ENCODE measurements at regions not wholly inside any gene's neighbourhood (a gene's known extent, or its start where the extent isn't known, plus 50 kb on each side); places are given as distances from the start of the nearest gene placed in this dataset.

GRCh38 chr10:33126742-33127141 lies 168.7 kb upstream of the ITGB1 start:
- in situ Hi-C loops (cut with HindIII; ENCODE audit: low pct_unique_long_range_greater_than_20kb, low sequenced_read_pairs): no loop called here
- DNase-seq (ENCODE audit: low read depth): no peak

- in situ Hi-C loops (cut with HindIII; ENCODE audit: low pct_unique_long_range_greater_than_20kb, low sequenced_read_pairs): no loop called here
- DNase-seq (ENCODE audit: low read depth): no peak
Observed at GRCh38 chr10:33125522-33126517, 167.8 kb upstream of the ITGB1 start.

DNA sequence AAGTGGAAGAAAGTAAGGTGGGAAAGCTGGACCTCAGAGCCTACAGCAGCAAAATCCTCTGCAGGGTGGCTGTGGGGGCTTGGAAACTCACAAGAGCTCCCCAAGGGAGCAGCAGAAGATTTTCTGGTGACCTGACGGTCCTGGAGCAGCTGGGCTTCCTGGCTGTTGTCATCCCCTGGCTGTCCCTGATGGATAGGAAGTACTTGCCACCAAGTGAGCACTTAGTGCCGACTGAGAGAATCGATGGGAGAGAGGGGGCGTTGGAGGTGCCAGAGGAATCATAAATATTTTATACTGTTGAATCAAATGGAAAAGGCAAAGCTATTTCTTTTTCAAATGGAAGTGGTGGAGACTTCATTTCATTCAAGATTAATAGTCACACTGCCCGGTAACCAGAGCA lies 167.1 kb upstream of the ITGB1 start:
- in situ Hi-C loops (cut with HindIII; ENCODE audit: low pct_unique_long_range_greater_than_20kb, low sequenced_read_pairs): no loop called here
- DNase-seq (ENCODE audit: low read depth): no peak

DNA sequence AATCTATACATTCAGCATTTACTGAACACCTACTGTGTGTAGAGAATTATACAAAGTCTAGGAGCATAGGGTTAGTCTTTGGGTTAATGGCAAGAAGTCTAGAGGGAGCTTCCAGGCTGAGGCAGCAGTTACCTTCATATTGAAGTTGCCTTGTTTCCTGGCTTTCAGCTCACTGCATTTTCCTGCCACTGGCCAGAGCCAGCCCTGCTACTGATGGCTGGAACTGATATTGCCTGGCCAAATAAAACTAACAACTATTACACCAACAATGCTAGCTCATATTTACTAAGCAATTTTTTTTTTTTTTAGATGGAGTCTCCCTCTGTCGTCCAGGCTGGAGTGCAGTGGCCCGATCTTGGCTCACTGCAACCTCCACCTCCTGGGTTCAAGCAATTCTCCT lies 165.7 kb upstream of the ITGB1 start:
- DNase-seq (ENCODE audit: low read depth): no peak
- in situ Hi-C loops (cut with HindIII; ENCODE audit: low pct_unique_long_range_greater_than_20kb, low sequenced_read_pairs): no loop called here

DNA sequence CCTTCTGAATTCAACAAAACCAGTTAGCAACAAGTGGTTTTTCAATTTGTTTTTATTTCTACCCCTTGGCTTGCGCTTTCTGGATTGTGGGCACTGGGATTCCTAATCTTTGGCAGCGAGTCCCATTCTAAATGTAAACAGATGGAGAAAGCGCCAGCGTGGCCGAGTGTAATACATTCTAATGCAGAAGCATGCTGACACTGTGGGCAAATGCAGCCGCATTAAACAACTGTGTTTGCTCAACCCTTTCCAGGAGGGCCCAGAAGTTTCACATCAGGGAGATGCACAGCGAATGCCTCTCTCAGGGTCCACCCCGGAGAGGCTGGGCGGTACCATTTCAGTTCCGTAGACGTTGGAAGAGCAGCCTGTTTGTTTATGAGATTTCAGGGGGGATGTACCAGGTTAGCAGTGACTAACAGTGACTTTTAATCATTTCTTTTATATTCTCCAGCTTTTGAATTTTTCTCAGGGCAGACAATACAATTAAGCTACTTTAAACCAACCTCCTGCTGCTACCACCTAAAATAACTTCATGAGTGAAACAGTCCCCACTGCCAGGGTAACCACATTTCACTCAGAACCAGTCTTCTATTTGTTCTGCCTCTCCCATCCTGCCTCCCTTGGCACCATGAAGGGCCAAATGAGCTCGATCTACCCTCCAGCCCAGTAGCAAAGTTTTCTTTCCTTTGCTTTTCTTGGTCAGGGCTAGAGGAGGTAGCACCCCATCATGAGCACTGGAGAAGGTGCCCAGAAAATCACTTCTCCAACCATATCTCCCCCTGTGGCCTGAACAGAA lies 164.2 kb upstream of the ITGB1 start:
- DNase-seq (ENCODE audit: low read depth): no peak
- in situ Hi-C loops (cut with HindIII; ENCODE audit: low pct_unique_long_range_greater_than_20kb, low sequenced_read_pairs): no loop called here

- no peak for DNase-seq (ENCODE audit: low read depth)
- in situ Hi-C loops (cut with HindIII; ENCODE audit: low pct_unique_long_range_greater_than_20kb, low sequenced_read_pairs): no loop called here
Observed at GRCh38 chr10:33120700-33121099, 162.7 kb upstream of the ITGB1 start.

- DNase-seq (ENCODE audit: low read depth): no peak
- in situ Hi-C loops (cut with HindIII; ENCODE audit: low pct_unique_long_range_greater_than_20kb, low sequenced_read_pairs): no loop called here
Observed at GRCh38 chr10:33120275-33120674, 162.2 kb upstream of the ITGB1 start.

- DNase-seq (ENCODE audit: low read depth): no peak
- in situ Hi-C loops (cut with HindIII; ENCODE audit: low pct_unique_long_range_greater_than_20kb, low sequenced_read_pairs): no loop called here
Observed at GRCh38 chr10:33117816-33118215, 159.8 kb upstream of the ITGB1 start.

GRCh38 chr10:33117230-33117629 lies 159.2 kb upstream of the ITGB1 start:
- in situ Hi-C loops (cut with HindIII; ENCODE audit: low pct_unique_long_range_greater_than_20kb, low sequenced_read_pairs): no loop called here
- DNase-seq (ENCODE audit: low read depth): no peak

DNA sequence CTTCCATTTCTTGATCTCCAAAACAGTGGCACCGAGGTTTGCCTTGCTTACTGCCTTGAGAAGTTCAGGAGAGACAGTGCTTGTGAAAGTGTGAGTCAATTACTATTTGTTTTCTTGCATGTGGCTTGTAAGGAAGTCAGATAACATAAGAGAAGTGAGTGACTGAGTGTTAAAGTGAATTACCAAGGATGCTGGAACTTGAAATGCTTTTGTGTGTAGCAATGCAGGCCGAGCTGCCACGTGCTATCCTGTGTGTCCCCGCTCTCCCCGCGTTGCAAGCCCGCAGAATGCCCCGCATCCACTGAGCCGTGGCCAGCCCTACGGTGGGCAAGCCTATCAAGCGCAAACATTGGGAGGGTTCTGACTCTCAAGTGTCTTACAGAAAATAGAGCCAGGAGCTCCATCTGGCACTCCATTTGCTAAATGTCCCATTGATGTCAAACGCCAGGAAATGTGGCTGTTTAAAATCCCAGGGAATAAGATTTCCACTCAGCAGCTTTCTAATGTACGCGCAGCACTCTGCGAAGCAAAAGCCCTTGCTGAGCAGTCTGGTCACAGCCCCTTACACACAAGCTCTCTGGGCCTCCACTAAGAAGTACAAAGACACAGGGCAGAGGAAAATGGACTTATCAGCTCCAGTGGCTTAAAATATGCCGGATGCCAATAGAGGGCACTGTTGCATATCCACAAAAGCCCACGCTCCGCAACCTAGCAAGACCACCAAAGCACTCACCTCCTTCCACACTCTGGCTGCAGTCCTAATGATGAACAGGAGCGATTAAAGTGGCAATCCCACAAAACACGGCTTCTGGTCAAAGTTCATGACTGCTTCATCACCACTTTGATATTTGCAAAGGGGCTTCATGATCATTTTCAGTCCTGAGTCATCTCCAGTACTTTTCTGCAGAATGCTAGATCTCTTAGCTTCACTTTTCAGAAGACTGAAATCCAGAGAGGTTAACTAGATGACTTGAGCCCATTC lies 158.0 kb upstream of the ITGB1 start:
- DNase-seq (ENCODE audit: low read depth): peak; percentile 63
- in situ Hi-C loops (cut with HindIII; ENCODE audit: low pct_unique_long_range_greater_than_20kb, low sequenced_read_pairs): no loop called here

GRCh38 chr10:33114451-33114952 lies 156.5 kb upstream of the ITGB1 start:
- no peak for DNase-seq (ENCODE audit: low read depth)
- in situ Hi-C loops (cut with HindIII; ENCODE audit: low pct_unique_long_range_greater_than_20kb, low sequenced_read_pairs): no loop called here

- in situ Hi-C loops (cut with HindIII; ENCODE audit: low pct_unique_long_range_greater_than_20kb, low sequenced_read_pairs): no loop called here
- DNase-seq (ENCODE audit: low read depth): no peak
Observed at GRCh38 chr10:33113466-33113865, 155.4 kb upstream of the ITGB1 start.

GRCh38 chr10:33112831-33113455 lies 154.9 kb upstream of the ITGB1 start:
- in situ Hi-C loops (cut with HindIII; ENCODE audit: low pct_unique_long_range_greater_than_20kb, low sequenced_read_pairs): no loop called here
- DNase-seq (ENCODE audit: low read depth): no peak

DNA sequence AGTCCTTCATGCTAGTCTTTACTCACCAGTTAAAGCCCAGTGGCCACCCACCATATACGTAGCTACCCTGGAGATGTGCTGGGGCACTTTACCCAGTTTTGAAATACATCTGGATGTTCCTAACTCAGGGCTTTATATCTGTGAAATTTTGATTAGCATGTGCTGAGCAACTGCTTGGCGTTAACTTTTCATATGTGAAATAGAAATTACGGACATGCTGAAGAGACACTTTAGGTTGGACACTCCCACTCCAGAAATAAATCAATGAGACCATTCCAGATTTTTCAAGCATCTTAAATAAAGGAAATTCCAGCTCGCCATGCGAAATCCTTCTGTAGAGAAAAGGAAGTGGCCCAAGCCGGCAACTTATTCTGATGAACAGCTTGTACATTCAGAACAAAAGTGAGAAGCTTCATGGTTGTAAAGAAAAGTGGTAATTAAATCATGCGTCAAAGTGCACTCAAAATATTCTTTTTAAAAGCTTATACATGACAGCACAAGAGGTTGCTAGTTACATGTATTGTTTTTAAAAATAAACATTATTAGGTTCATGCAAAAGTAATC lies 153.5 kb upstream of the ITGB1 start:
- in situ Hi-C loops (cut with HindIII; ENCODE audit: low pct_unique_long_range_greater_than_20kb, low sequenced_read_pairs): no loop called here
- DNase-seq (ENCODE audit: low read depth): no peak

- in situ Hi-C loops (cut with HindIII; ENCODE audit: low pct_unique_long_range_greater_than_20kb, low sequenced_read_pairs): no loop called here
- no peak for DNase-seq (ENCODE audit: low read depth)
Observed at GRCh38 chr10:33109788-33110469, 151.9 kb upstream of the ITGB1 start.

DNA sequence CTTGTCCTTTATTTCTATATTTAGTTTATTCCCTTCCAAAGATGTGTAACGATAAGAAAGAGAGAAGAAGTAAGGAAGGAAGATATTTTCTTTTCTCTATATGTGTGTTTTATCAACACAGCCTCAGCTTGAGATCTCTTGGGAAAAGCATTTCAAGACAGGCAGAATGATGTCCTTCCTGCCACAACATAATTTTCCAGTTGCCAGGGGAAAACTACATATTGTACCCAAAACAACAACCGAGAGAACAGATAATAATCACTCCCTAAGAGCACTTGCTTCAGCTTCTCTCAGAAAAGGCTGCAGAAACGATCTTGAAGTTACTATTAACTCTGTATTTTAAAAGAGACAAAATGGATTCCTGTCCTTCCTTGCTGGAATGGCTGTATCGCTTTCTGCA lies 151.4 kb upstream of the ITGB1 start:
- no peak for DNase-seq (ENCODE audit: low read depth)
- in situ Hi-C loops (cut with HindIII; ENCODE audit: low pct_unique_long_range_greater_than_20kb, low sequenced_read_pairs): no loop called here

DNA sequence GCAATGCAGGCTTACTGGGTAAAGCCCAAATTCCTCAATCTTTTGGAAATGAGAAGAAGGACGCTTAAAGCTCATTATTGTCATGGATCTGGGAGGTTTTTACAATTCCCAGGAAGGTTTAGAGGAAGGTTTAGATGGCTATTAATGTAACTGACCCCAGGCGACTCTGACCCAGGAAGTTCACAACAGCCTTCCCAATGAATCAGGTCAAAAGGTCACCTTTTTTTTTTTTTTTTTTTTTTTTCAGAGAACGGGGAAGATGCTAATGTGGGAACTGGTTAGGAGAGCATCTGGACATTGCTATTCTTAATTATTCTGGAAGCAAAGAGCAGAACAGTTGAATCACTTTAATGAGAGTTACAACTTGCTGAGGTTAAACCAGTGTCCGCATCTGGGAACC lies 149.9 kb upstream of the ITGB1 start:
- in situ Hi-C loops (cut with HindIII; ENCODE audit: low pct_unique_long_range_greater_than_20kb, low sequenced_read_pairs): no loop called here
- DNase-seq (ENCODE audit: low read depth): no peak

All from Caki2 (cell line).